IMR-90 (cell line): ENCODE measurements at regions not wholly inside any gene's neighbourhood (a gene's known extent, or its start where the extent isn't known, plus 50 kb on each side); places are given as distances from the start of the nearest gene placed in this dataset.

ENCODE experiments used
- ATAC-seq: fragments of 200-7000 bp; cut with Tn5 transposase; 2 replicates; pipeline ENCODE4 v1.9.1; 2020; ENCODE audit warnings: low read depth, mild to moderate bottlenecking, moderate library complexity
- BruUV-seq: library from RNA; stranded (reverse); fragments of 400-500 nt; replicated peaks from 2 replicates; lab custom pipeline; 2021; lab: Mats Ljungman, UMichigan
- CTCF ChIA-PET: fragments of 300-600 bp; formaldehyde crosslinking; extraction: SDS; loops from one replicate; lab custom pipeline; 2021; ENCODE audit warnings: antibody characterized with exemption; lab: Yijun Ruan, JAX
- POLR2A ChIA-PET: fragments of 300-600 bp; sonication (Branson Sonifier 250); formaldehyde crosslinking; loops from one replicate; lab custom pipeline; 2022; ENCODE audit warnings: antibody characterized with exemption; ENCODE audit not compliant: unreplicated experiment; lab: Charles Lee
- DNase-seq: peaks from one replicate; pipeline ENCODE4 v3.0.0; 2013
- H2AFZ ChIP-seq: replicated peaks from 2 replicates; pipeline ENCODE3; 2013; ENCODE audit warnings: low read length, mild to moderate bottlenecking; ENCODE audit not compliant: poor library complexity
- H2AK5ac ChIP-seq: 2 replicates; pipeline ENCODE4 v1.6.1; 2013; ENCODE audit warnings: low read depth, low read length, inconsistent platforms
- H2AK9ac ChIP-seq: replicated peaks from 2 replicates; pipeline ENCODE3; 2013; ENCODE audit warnings: mild to moderate bottlenecking, low read depth, low read length, moderate library complexity; ENCODE audit not compliant: poor library complexity
- H2BK120ac ChIP-seq: 2 replicates; pipeline ENCODE4 v1.6.1; 2013; ENCODE audit warnings: low read depth, low read length, inconsistent platforms
- H2BK15ac ChIP-seq: 3 replicates; pipeline ENCODE4 v1.6.1; 2013; ENCODE audit warnings: low read depth, low read length, inconsistent platforms
- H2BK20ac ChIP-seq: 2 replicates; pipeline ENCODE4 v1.6.1; 2013; ENCODE audit warnings: low read depth, mild to moderate bottlenecking, inconsistent platforms, low read length, moderate library complexity
- H2BK5ac ChIP-seq: 2 replicates; pipeline ENCODE4 v1.6.1; 2013; ENCODE audit warnings: mild to moderate bottlenecking, low read depth, low read length, inconsistent platforms; ENCODE audit not compliant: poor library complexity, severe bottlenecking
- H3K14ac ChIP-seq: replicated peaks from 2 replicates; pipeline ENCODE4 v1.6.1; 2013; ENCODE audit warnings: low read depth, low read length, inconsistent platforms
- H3K18ac ChIP-seq: 2 replicates; pipeline ENCODE4 v1.6.1; 2013; ENCODE audit warnings: low read depth, low read length, control low read depth
- H3K23ac ChIP-seq: 2 replicates; pipeline ENCODE4 v1.6.1; 2013; ENCODE audit warnings: low read depth, low read length, inconsistent platforms
- H3K27ac ChIP-seq: 2 replicates; pipeline ENCODE4 v1.5.1; 2013; ENCODE audit warnings: mild to moderate bottlenecking, control low read depth, low read length; ENCODE audit not compliant: insufficient read depth
- H3K27me3 ChIP-seq: 2 replicates; pipeline ENCODE4 v1.6.1; 2013; ENCODE audit warnings: low read length; ENCODE audit not compliant: control insufficient read depth, insufficient read depth
- H3K36me3 ChIP-seq: 2 replicates; pipeline ENCODE4 v1.6.1; 2013; ENCODE audit warnings: low read length, mixed read lengths; ENCODE audit not compliant: control insufficient read depth, insufficient read depth
- H3K4ac ChIP-seq: 2 replicates; pipeline ENCODE4 v1.6.1; 2013; ENCODE audit warnings: low read depth, low read length, inconsistent platforms
- H3K4me1 ChIP-seq: 2 replicates; pipeline ENCODE4 v1.6.1; 2013; ENCODE audit warnings: low read length, mixed read lengths; ENCODE audit not compliant: control insufficient read depth, insufficient read depth
- H3K4me2 ChIP-seq: 2 replicates; pipeline ENCODE4 v1.6.1; 2013; ENCODE audit warnings: low read depth, mild to moderate bottlenecking, control low read depth, low read length, moderate library complexity
- H3K4me3 ChIP-seq: 2 replicates; pipeline ENCODE4 v1.5.1; 2013; ENCODE audit warnings: low read depth, mild to moderate bottlenecking, control low read depth, low read length, moderate library complexity; ENCODE audit not compliant: insufficient read depth
- H3K56ac ChIP-seq: 2 replicates; pipeline ENCODE4 v1.6.1; 2013; ENCODE audit warnings: low read length, inconsistent platforms; ENCODE audit not compliant: insufficient read depth; ENCODE audit errors: extremely low read depth
- H3K79me1 ChIP-seq, 2 experiments: 2 replicates each; pipeline ENCODE4 v1.6.1; 2013; ENCODE audit warnings: low read length in 2 of 2, inconsistent platforms in 1 of 2, low read depth in 1 of 2
- H3K9ac ChIP-seq: 2 replicates; pipeline ENCODE4 v1.6.1; 2013; ENCODE audit warnings: low read depth, low read length, control low read depth
- H3K9me1 ChIP-seq: 2 replicates; pipeline ENCODE4 v1.6.1; 2013; ENCODE audit warnings: low read length, inconsistent platforms; ENCODE audit not compliant: insufficient read depth
- H3K9me3 ChIP-seq: 2 replicates; pipeline ENCODE4 v1.6.1; 2013; ENCODE audit warnings: low read length; ENCODE audit not compliant: control insufficient read depth, insufficient read depth
- H4K20me1 ChIP-seq: 2 replicates; pipeline ENCODE4 v1.6.1; 2013; ENCODE audit warnings: low read length, inconsistent platforms; ENCODE audit not compliant: insufficient read depth
- H4K5ac ChIP-seq: 2 replicates; pipeline ENCODE4 v1.6.1; 2013; ENCODE audit warnings: mild to moderate bottlenecking, low read depth, low read length, control low read depth
- H4K8ac ChIP-seq, 2 experiments: 2 replicates each; pipeline ENCODE4 v1.6.1; 2013; ENCODE audit warnings: low read depth in 2 of 2, low read length in 2 of 2, control low read depth in 1 of 2, inconsistent platforms in 1 of 2
- H4K91ac ChIP-seq: 2 replicates; pipeline ENCODE4 v1.6.1; 2013; ENCODE audit warnings: low read depth, low read length, inconsistent platforms; ENCODE audit not compliant: insufficient read depth
- BHLHE40 ChIP-seq: fragments of 150-350 bp; IDR thresholded peaks from 2 replicates; pipeline ENCODE4 v1.6.1; 2016; ENCODE audit warnings: mild to moderate bottlenecking, low read depth, low read length
- CEBPB ChIP-seq: IDR thresholded peaks from 2 replicates; pipeline ENCODE4 v1.6.1; 2012; ENCODE audit warnings: low read depth, low read length, improper control_type of control experiment
- CTCF ChIP-seq: conservative IDR thresholded peaks from 2 replicates; pipeline ENCODE4 v1.5.1; 2012; ENCODE audit warnings: mild to moderate bottlenecking, low read depth, low read length, improper control_type of control experiment
- ELK1 ChIP-seq: fragments of 150-350 bp; IDR thresholded peaks from 2 replicates; pipeline ENCODE4 v1.6.1; 2016; ENCODE audit warnings: low read depth, mild to moderate bottlenecking, low read length, moderate library complexity, borderline replicate concordance
- FOS ChIP-seq: fragments of 150-350 bp; IDR thresholded peaks from 2 replicates; pipeline ENCODE4 v1.6.1; 2016; ENCODE audit warnings: low read depth, low read length
- MAZ ChIP-seq: IDR thresholded peaks from 2 replicates; pipeline ENCODE4 v1.6.1; 2012; ENCODE audit warnings: low read depth, mild to moderate bottlenecking, low read length, improper control_type of control experiment, moderate library complexity, borderline replicate concordance
- MXI1 ChIP-seq: IDR thresholded peaks from 2 replicates; pipeline ENCODE4 v1.6.1; 2012; ENCODE audit warnings: low read depth, mild to moderate bottlenecking, low read length, moderate library complexity, borderline replicate concordance
- NFE2L2 ChIP-seq: fragments of 150-350 bp; IDR thresholded peaks from 2 replicates; pipeline ENCODE4 v1.6.1; 2016; ENCODE audit warnings: low read depth, mild to moderate bottlenecking, low read length
- POLR2A ChIP-seq: IDR thresholded peaks from 2 replicates; pipeline ENCODE4 v1.6.1; 2012; ENCODE audit warnings: mild to moderate bottlenecking, low read depth, low read length
- RCOR1 ChIP-seq: IDR thresholded peaks from 2 replicates; pipeline ENCODE4 v1.6.1; 2012; ENCODE audit warnings: mild to moderate bottlenecking, low read length, improper control_type of control experiment; ENCODE audit not compliant: insufficient replicate concordance
- RFX5 ChIP-seq: IDR thresholded peaks from 2 replicates; pipeline ENCODE4 v1.8.0; 2012; ENCODE audit warnings: low read depth, mild to moderate bottlenecking, low read length, moderate library complexity
- SMC3 ChIP-seq: fragments of 150-350 bp; IDR thresholded peaks from 2 replicates; pipeline ENCODE4 v1.6.1; 2016; ENCODE audit warnings: low read depth, mild to moderate bottlenecking, antibody characterized with exemption, low read length, moderate library complexity
- WGBS, 2 experiments: methylation state at CpG; one replicate each; pipeline versions ENCODE4 v1.1.5 to v1.1.7; 2013; ENCODE audit warnings: missing lambda C conversion rate in 2 of 2; ENCODE audit not compliant: insufficient read length in 1 of 2; ENCODE audit errors: extremely low coverage in 2 of 2; 5-methylcytosine and 5-hydroxymethylcytosine counted together
- dilution Hi-C: fragments of 300-500 bp; cut with HindIII; formaldehyde crosslinking; loops from one replicate; pipeline ENCODE4 v1.14.3; 2018; ENCODE audit warnings: low sequenced_read_pairs; ENCODE audit not compliant: unreplicated experiment
- in situ Hi-C: fragments of 300-500 bp; cut with MboI; formaldehyde crosslinking; loops from 3 replicates; pipeline ENCODE4 v1.14.3; 2019; ENCODE audit warnings: low sequenced_read_pairs, inconsistent platforms, mixed read lengths
- intact Hi-C: fragments of 100-400 bp; cut with micrococcal nuclease; formaldehyde crosslinking; loops from 2 replicates; pipeline ENCODE4 v1.10.0; 2022

- Histone ChIP-seq H3K4me1 (peaks cover 3% of the 10 kb centered on the region), H3K56ac (no peak overlapping the region), H3K14ac (no peak overlapping the region), H3K4me3 (no peak overlapping the region), H3K36me3 (no peaks in the 10 kb centered on the region), H3K9ac (no peak overlapping the region), H2AK5ac (no peak overlapping the region), H4K8ac (no peak overlapping the region), H3K9me1 (no peaks in the 10 kb centered on the region), H4K91ac (no peak overlapping the region), H4K20me1 (no peaks in the 10 kb centered on the region), H3K27ac (no peak overlapping the region), H4K5ac (no peak overlapping the region), H3K18ac (no peak overlapping the region), H2BK5ac (no peak overlapping the region), H2AFZ (no peak overlapping the region), H2AK9ac (no peak overlapping the region), H3K9me3 (no peaks in the 10 kb centered on the region), H3K27me3 (no peaks in the 10 kb centered on the region), H3K79me1 (no peaks in the 10 kb centered on the region), H2BK20ac (no peak overlapping the region; the same call in 1 of the 2 replicates), H3K23ac (no peak overlapping the region), H2BK120ac (no peak overlapping the region), H3K4ac (no peak overlapping the region), H3K4me2 (no peak overlapping the region), H2BK15ac (no peak overlapping the region)
- in situ Hi-C loops (no loop called here), dilution Hi-C loops (no loop called here), intact Hi-C loops (no loop called here)
- ChIA-PET POLR2A (no interaction called here), CTCF (no interaction called here)
- no peak for DNase-seq
- no TSS peak for BruUV-seq
- WGBS, 2 experiments = no CpG with 5 or more reads among the region's 3 CpGs
- no peak for ATAC-seq
- TF ChIP-seq POLR2A = no peak
- TF ChIP-seq ELK1 = no peak
- no peak for TF ChIP-seq CTCF
- TF ChIP-seq BHLHE40 = no peak
- no peak for TF ChIP-seq MXI1
- TF ChIP-seq SMC3 = no peak
- no peak for TF ChIP-seq RCOR1
- TF ChIP-seq CEBPB = no peak
- no peak for TF ChIP-seq MAZ
- TF ChIP-seq NFE2L2 = no peak
- TF ChIP-seq RFX5 = no peak
- TF ChIP-seq FOS = no peak
Measured at GRCh38 chr21:28832715-28833061, 160.0 kb downstream of the LTN1 start.
